LHCN-M2 (cell line): ENCODE measurements at regions not wholly inside any gene's neighbourhood (a gene's known extent, or its start where the extent isn't known, plus 50 kb on each side); places are given as distances from the start of the nearest gene placed in this dataset.
"Not testable (repeated sequence)": the region's sequence is repeated elsewhere in the genome, so short reads cannot be mapped to it uniquely, and the experiment has no call there.

ENCODE experiments used
- DNase-seq: peaks from one replicate; pipeline ENCODE4 v3.0.0-alpha.2; 2012; ENCODE audit warnings: low read depth

DNA sequence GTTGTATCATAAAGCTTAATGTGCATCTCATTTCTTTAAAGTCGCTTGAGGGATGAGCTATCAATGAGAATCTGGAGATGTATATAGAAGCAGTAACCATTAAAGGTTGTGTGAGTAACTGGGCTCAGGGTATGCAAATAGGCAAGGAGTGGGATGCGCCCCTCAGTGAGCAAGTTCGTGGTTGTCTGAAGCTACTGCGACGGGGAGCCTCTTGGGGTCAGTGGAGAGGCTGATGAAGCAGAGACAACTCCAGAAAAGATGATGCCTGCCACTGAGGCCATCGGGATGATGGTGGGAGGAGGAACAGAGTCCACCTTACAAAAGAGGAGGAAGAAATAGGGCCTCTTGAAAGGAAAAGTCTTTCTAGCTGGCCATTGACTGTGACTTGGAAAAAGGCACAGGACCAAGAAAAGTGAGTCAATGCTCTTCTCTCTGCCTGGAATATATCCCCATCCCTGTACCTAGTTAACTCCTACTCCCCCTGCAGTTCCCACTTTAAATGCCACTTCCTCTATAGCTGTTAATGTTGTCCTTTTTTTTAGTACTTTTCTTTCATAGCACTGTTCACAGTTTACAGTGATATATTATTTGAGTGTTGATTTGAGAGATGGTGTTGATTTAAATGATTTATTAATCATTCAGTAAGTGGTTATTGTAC is 51.4 kb upstream of the LSM6 start:
- DNase-seq, result no peak

DNA sequence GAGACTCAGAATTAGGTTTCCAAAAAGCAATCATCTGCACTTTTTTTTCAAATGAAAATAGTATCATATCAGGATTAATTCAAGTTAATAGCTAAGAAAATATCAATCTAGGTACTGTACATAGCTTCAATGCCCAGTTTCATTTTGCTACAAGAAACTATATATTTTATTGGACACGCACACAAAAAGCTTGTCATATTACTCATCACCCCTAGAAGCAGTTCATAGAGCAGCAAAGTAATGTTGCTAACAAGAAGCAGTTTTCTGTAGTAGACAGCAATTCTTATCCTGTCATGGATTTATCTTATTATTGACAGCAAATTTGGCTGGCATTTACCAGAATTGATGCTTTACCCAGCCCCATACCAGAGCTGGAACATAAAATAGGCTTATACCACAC is 52.3 kb upstream of the LSM6 start:
- no peak for DNase-seq

DNA sequence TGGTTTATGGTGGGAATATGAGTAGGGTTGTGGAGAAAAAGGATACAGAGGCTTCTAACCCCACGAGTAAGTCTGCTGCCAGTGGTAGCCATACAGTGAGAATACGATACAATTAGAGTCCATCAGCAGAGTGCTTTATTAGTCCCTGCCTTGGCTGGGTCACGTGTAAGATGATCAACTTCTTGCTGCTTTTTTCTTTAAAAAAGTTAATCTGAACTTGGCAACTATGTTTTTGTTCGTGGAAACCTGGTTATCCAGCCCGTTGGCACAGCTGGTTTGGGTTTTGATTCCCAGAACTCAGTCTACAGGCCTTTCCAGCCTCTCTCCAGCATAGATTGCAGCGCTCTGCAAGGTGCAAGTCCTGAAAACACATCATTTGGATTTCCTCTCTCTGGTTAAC is 53.1 kb upstream of the LSM6 start:
- DNase-seq, result no peak

DNA sequence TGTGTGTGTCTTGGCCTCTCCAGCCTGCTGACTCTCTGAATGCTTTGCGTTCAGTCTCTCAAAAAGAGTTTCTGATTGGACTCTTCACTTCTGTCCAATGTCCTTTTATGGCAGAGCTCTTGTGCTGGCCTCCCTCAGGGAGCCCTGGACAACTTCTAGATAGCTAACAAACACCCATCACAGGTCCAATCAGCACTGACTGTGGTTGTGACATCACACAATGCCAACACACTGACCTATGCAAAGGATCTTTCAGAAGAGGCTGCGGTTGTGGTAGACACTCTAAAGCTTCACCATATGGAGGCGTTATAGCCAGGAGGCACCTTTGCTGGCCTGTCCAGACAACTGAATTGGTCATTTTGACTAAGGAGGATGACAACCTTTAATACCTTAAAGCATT is 53.8 kb upstream of the LSM6 start:
- no peak for DNase-seq

DNA sequence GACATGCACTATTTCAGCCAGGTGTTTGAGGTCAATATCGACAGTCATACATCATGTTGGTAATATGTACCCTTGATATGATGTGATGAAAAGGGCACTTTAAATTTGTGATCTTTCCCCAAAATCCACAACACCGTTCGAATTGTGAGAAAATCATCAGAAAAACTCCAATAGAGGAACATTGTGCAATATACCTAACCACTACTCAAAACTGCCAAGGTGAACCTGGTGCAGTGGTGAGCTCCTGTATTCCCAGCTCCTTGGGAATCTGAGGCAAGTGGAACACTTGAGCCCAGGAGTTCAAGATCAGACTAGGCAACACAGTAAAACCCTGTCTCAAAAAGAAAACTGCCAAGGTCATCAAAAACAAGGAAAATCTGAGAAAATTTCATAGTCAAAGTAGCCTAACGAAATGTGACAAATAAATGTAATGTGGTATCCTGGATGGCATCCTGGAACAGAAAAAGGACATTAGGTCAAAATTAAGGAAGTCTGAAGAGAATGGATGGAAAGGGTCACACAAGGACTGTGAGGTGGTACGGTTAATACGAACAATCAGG is 55.6 kb upstream of the LSM6 start:
- no peak for DNase-seq

DNA sequence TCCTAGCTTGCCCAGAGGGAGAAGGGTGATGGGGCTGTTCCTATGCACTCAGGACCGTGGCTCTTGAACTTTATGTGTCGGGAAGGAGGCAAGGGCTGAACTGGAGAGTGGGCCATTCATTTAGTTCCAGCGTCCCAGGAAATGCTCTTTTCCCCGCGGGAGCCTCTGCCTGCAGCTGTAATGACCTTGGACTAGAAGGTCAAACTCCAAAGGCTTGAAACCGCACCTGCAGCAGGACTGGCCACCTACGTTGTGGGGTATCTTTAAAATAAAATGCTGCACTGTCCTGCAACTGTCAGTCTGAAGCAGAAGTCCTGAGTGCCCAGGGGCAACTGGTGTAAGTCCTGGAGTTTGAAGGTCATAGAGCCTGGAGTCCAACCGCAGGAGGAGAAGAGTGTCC is 61.5 kb upstream of the LSM6 start:
- no peak for DNase-seq

DNA sequence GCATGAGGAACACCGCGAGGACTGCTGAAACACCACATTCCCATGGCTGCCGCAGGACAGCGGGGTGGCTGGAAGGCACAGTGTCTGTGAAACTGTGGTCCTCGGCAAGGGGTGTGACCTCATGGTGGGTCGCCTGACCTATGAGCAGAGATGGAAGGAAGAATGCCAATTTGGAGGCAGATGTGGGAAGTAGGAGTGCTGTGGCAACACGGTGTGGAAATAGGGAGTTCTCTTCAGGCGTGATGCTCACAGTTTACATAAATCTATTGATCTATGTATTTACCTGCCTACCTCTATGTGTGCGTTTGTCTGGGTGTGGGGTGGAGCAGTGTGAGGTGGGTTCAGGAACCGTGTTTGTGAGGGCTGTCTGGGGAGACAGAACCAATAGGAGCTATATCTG is 62.3 kb upstream of the LSM6 start:
- no peak for DNase-seq

DNA sequence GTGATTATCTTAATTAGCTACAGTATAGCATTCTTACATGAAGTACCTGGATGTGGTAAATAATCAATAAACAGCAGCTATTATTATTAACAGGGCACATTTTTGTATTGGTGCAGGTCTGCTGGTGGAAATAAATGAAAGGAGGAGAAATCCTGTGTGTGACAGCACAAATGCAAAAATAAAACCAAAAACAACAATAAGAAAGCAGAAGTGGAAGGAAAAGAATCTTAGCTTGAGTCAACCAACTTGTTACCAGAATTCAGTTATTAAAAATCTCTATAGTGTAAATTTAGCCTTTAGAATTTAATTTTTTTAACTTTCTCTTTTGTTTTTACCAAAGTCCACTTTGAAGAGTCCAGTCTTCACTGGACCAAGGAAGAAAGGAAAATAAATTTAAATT is 63.1 kb upstream of the LSM6 start:
- no peak for DNase-seq

DNA sequence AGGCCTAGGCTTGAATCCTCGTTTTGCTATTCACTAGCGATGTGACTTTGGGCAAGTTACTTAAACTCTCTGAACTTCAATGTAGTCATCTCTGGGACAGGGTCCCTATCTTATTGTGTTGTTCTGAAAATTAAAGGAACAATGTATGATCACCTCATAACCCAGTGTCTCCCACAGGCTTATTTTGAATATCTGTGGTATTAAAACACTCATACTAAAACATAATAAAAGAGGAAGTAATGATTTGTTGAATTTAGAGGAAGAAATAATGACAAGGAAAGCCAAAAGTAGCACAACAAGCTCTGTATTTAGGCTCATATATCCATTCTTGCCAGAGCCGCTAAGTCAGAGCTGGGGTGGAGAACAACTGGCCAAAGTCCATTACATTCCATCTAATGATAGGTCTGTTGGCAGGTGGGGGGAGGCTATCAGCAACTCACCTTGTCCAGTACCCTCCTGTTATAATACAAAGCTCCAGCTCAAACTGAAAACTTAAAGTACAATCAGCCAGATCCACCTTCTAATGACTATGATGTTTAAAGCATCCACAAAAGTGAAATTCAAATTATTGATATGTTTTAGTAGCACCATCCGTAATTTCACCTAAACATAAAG is 64.5 kb upstream of the LSM6 start:
- no peak for DNase-seq

DNA sequence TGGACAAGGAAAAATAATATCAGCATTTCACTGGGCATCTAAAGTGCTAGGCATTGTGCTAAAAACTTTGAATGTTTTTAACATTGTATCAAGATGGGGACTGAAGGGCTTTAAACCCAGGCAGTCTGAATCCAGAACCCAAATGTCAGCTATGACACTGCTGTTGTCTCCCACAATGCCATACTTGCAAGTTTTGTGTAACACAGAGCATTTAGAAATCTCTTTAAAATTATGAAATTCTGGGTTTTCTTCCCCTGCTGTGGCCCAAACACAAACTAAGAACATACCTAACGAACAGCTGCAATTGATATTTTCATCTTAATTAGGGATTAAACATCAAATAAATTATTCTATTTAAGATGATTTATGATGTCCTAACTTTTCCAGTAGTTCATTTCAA is 66.8 kb upstream of the LSM6 start:
- DNase-seq, result no peak

DNA sequence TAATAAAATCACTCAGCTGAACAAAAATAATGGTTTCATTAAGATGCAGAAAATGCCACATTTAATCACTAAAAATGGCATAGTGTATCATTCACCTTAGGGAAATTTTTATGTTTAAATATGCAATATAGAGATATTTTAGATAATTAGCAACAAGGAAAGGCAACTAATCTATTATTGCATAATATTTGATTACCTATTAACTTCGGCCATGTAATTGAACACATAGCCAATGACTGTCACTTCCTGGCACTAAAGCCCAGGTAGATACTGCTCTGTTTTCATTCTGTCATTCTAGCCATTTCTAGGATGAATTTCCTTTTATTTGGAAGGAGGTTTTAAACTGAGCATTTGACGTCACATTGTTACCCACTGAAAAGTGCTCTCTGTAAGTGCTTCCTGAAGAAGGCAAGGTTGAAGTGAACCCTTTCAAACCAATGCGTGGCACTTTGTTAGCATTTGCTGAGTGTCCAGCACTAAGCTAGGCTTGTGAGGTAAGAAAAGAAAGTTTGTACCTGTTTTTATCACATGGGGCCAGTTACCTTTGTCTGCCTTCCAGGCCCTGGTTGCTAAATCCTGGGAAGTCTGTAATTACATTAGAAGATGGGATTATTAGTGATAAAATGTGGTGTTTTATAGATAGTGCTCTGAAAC is 67.8 kb upstream of the LSM6 start:
- DNase-seq, result no peak

DNA sequence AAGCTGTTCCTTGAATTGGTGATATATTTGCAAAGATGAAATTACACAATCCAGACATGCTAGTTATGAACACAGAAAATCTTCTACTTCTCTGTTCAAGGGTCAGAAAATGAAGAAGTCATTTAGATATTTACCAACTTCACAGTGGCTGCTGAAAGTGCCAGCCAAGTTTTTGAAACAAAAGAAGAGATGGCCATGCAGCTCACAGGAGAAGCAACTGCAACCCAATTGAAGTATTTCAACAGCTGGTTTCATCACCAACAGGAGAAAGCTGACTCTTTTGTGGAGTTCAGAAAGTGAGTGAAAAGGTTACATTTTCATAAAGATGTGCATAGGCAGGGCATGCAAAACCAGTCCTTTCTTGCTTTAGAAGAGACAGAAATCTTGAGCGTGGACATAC is 70.1 kb upstream of the LSM6 start:
- DNase-seq, result no peak

DNA sequence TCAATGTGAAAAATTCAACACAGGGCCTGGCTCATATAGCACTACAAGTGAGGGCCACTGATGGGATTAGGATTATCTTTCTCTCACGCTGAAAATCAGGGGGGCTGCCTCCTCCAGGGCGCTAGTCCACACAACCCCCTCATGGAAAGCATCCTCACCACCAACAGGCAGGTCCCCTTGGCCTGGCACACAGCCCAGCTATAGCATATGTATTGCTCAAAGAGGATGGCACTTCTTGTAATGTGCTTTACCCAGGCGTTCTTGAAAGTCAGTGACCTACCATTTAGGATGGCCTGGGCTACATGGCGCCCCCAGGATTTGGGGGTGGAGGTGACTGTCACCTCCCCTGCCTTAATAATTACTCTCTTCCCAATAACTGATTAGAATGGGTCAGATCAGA is 71.0 kb upstream of the LSM6 start:
- DNase-seq, result no peak

DNA sequence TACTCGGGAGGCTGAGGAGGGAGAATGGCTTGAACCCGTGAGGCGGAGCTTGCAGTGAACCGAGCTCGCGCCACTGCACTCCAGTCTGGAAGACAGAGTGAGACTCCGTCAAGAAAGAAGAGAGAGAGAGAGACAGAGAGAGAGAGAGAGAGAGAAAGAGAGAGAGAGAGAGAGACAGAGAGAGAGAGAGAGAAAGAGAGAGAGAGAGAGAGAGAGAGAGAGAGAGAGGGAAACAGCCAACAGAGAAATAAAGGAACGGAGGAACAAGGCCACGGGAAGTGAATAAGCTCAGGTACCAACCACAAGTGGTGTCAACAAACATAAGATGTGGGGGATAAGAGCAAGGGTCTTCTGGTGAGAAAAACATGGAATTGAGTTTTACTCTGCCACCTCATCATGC is 71.5 kb upstream of the LSM6 start:
- DNase-seq, result not testable (repeated sequence)

DNA sequence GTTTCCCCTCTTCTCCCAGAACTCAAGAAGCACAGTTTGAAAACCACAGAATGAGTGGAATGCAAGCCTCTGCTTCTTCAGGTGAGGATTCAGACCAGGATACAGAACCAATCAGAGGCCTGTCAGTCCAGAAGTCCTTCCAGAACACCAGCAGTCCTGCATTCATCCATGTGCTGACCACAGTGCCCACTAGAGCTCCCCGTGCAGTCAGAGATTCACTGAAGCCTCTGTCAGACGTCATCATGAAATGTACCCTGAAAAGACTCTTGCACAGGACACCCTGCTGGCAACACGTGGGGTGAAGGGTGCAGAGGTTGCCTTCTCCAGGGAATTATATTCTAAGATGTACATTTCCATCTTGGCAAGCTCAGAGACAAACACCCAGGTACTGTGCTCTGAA is 75.9 kb upstream of the LSM6 start:
- DNase-seq, result no peak

DNA sequence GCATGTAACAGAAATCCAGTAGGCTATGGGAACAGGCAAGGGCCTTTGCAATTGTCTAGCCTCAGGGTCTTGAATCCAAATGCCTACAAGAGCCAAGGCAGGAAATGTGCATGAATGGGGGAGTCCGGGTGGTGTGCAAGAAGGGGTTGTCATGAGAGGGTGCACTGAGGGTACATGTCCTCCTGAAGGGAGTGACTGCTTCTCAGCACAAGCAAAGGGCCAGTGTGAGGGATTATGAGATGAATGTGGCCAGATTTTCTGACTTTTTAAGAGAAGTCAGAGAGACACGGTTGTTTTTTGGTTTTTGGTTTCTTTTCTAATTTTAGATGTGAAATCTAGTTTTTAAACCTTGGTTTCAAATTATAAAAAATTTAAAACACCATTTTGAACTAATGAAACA is 76.5 kb upstream of the LSM6 start:
- DNase-seq, result no peak

DNA sequence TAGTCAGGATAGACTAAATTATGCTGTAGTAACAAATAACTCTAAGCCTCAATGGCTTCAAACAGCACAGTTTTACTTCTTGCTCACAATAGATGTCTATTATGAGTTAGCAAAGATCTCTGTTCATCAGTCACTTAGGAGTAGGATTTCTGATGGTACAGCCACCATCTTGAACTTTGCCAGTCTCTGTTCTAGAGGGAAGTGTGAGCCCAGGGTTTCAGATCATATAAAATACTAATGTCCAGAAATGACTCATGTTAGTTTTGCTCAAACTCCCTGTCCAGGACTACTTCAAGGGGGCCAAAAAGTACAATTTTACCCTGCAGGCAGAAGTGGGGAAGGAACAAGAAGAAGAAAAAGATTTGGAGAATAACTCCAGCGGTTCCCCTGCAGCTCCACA is 77.1 kb upstream of the LSM6 start:
- DNase-seq, result no peak

DNA sequence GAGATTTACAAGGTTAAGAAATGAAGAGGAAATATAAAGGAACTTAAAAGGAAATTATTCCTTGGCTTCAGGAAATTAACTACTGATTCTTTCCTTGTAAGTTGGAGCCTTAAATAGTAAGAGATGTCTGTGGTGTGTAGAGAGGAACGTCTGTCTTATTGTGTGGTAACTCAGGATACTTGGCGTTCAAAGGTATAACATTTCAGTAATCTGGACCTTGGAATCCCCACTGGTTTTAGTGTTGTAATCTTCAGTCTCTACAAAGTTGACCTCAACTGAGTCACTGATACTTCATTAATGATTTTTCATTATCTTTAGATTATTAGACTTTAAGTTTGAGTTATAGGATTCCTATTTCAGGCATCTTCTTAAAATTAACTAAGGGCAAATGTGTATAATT is 79.1 kb upstream of the LSM6 start:
- no peak for DNase-seq

DNA sequence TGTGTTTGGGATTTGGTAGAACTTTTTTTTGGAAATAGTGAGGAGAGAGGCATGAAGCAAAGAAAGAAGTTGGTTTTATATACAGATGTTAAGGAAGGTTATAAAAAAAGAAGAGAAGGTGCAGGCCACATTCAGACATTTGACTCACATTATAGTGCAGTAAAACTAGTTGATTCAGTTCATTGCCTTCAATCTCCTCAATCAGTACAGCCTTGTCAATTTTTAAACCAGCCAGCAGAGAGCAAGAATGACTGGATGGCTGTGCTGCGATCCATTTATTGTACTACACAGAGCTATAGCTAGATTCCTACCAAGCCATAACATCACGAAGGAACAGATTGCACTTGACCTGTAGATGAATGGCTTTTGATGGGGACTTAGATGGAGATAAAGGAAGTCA is 79.7 kb upstream of the LSM6 start:
- DNase-seq, result no peak

DNA sequence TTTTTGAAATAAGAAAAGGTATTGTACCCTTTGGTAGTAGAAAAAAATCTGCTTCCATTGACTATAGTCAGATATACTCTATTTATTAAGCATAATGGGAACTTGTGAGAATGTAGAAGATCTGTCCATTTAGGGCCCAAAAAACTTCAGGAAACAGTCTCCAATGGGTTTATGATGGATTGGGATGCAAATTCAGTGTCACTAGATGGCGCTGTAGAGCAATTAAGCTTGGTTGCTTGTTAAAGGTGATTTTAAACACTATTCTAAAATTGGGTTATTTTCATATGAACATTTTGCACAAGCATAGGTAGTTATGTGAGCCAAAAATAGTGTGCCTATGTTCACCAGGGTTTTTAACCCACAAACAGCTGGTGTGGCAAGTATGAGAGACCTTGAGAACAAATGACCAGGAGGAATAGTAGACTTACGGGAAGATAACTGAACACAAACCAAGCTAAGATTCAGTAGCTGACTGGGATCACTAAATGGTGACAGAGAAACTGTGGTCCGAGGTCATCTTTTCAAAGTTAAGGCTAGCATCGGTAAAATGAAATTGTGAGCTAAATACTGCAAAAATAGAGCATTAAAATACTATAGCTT is 80.3 kb upstream of the LSM6 start:
- DNase-seq, result peak; percentile 55

DNA sequence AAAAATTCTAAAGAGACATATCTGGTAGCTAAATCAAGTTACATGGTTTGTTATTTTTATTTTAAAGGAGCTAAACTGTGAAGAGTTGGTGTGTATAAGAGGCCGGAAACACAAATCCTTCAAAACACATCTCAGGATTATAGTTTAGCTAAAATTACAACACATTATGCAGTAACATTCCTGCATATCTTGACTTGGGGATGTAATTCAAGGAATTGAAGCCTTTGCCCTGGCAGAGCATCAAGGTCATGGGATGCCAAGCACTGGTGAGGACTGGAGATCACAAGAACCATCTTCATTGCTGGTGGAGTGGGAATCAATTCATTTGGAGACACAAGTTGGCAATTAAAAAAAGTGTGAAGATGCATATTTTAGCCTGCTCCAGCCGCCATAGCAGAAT is 86.8 kb upstream of the LSM6 start:
- DNase-seq, result no peak

DNA sequence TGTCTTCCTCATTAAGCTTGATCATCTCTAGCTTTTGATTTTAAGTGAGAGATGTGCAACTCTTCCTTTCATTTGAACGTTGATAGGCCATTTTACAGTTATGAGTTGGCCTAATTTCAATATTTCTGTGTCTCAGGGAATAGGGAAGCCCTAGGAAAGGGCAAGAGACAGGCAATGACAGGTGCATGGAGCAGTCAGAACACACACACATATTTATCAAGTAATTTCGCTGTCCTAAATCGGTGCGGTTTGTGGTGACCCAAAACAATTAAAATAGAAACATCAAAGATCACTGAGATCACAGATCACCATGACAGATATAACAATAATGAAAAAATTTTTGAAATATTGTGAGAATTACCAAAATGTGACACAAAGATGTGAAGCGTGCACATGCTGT is 87.7 kb upstream of the LSM6 start:
- peak; percentile 5 for DNase-seq

DNA sequence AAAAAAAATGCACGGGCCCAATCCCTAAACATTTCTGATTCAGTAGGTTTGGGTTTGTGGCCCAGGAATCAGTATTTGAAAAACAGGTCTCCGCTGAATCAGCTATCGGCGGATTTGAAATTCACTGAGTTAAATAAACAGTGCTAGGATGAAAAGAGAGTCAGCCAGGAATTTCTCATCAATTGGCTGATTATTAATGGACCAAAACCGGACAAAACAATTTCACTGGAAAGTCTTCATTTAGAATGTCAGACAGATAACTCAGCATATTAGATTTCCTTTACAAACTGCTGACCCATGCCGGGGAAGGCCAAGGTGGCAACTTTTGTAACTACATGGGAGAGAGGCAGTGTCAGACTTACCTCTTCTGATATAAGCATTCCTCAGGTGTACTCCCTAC is 99.4 kb upstream of the LSM6 start:
- no peak for DNase-seq
